ENCODE measurements at regions not wholly inside any gene's neighbourhood (a gene's known extent, or its start where the extent isn't known, plus 50 kb on each side); places are given as distances from the start of the nearest gene placed in this dataset.

GRCh38 chr2:58671675-58672074 lies 430.6 kb upstream of the FANCL start:
- Histone ChIP-seq H3K4me1 (ENCODE audit: control insufficient read depth, insufficient read depth, low read length) (no peaks in the 10 kb centered on the region), H3K27me3 (ENCODE audit: control insufficient read depth, insufficient read depth, low read length) (no peaks in the 10 kb centered on the region), H3K9me3 (ENCODE audit: control insufficient read depth, insufficient read depth, low read depth, low read length) (no peaks in the 10 kb centered on the region), H3K27ac (ENCODE audit: low read length) (no peak overlapping the region), H3K4me3 (ENCODE audit: low read depth in 2 of 2, low read length in 2 of 2) (no peak overlapping the region), H3K36me3 (ENCODE audit: control insufficient read depth, insufficient read depth, low read length) (no peaks in the 10 kb centered on the region)
- no TSS peak for BruUV-seq (replicated peaks)
- no peak for TF ChIP-seq CTCF (IDR thresholded peaks at IDR 0.05)
- no peak for TF ChIP-seq POLR2AphosphoS5 (IDR thresholded peaks at IDR 0.05; ENCODE audit: low read depth, low read length)
- TF ChIP-seq REST (IDR thresholded peaks at IDR 0.05; ENCODE audit: insufficient read depth in 1 of 2, low read depth in 2 of 2, low read length in 1 of 2) = no peak
- TF ChIP-seq SIN3A (IDR thresholded peaks at IDR 0.05; ENCODE audit: borderline replicate concordance, insufficient read depth, low read depth, low read length) = no peak
- no peak for TF ChIP-seq TCF7L2 (IDR thresholded peaks at IDR 0.05; ENCODE audit: low read depth, low read length)
- CTCF ChIA-PET = no interaction called here
- no peak for ATAC-seq
- POLR2A ChIA-PET = no interaction called here
- DNase-seq (ENCODE audit: low read depth, low spot score) = no peak
- in situ Hi-C loops (cut with HindIII; ENCODE audit: low pct_unique_long_range_greater_than_20kb, low sequenced_read_pairs) = no loop called here
- intact Hi-C loops (cut with micrococcal nuclease; ENCODE audit: unreplicated experiment) = no loop called here

- no TSS peak for BruUV-seq (replicated peaks)
- H3K4me3 ChIP-seq (ENCODE audit: low read depth in 2 of 2, low read length in 2 of 2) = no peak overlapping the region
- no peaks in the 10 kb centered on the region for H3K4me1 ChIP-seq (ENCODE audit: control insufficient read depth, insufficient read depth, low read length)
- H3K27ac ChIP-seq (ENCODE audit: low read length) = no peak overlapping the region
- DNase-seq (ENCODE audit: low read depth, low spot score) (no peak), ATAC-seq (no peak)
- no peaks in the 10 kb centered on the region for H3K9me3 ChIP-seq (ENCODE audit: control insufficient read depth, insufficient read depth, low read depth, low read length)
- intact Hi-C loops (cut with micrococcal nuclease; ENCODE audit: unreplicated experiment) = no loop called here
- ChIA-PET POLR2A (no interaction called here), CTCF (no interaction called here)
- no peaks in the 10 kb centered on the region for H3K36me3 ChIP-seq (ENCODE audit: control insufficient read depth, insufficient read depth, low read length)
- no peak for TF ChIP-seq POLR2AphosphoS5 (IDR thresholded peaks at IDR 0.05; ENCODE audit: low read depth, low read length)
- TF ChIP-seq REST (IDR thresholded peaks at IDR 0.05; ENCODE audit: insufficient read depth in 1 of 2, low read depth in 2 of 2, low read length in 1 of 2) = no peak
- no peak for TF ChIP-seq TCF7L2 (IDR thresholded peaks at IDR 0.05; ENCODE audit: low read depth, low read length)
- no peak for TF ChIP-seq CTCF (IDR thresholded peaks at IDR 0.05)
- no peak for TF ChIP-seq SIN3A (IDR thresholded peaks at IDR 0.05; ENCODE audit: borderline replicate concordance, insufficient read depth, low read depth, low read length)
- H3K27me3 ChIP-seq (ENCODE audit: control insufficient read depth, insufficient read depth, low read length) = no peaks in the 10 kb centered on the region
- in situ Hi-C loops (cut with HindIII; ENCODE audit: low pct_unique_long_range_greater_than_20kb, low sequenced_read_pairs) = no loop called here
These were observed 428.9 kb upstream of the FANCL start for GRCh38 chr2:58669998-58670397.
